ENCODE measurements at regions not wholly inside any gene's neighbourhood (a gene's known extent, or its start where the extent isn't known, plus 50 kb on each side); places are given as distances from the start of the nearest gene placed in this dataset.

DNA sequence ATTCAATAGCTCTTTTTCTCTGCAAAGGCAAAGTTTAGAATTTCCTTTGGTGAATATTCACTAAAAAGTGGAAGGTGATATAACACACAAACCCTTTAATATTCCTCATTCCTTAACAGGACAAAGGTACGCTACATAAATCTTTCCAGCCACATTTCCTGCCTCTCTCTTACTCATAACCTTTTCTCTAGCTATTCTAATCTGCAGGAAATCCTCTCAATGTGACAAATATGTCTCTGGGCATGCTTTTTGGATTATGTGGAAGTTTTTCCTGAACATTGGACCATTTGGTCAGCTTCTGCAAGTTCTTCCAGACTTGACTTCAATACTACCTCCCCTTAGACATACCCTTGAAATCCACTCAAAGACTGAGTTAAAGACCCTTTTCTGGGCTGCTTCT lies 186.3 kb upstream of the TUSC1 start:
- Histone ChIP-seq H2BK12ac (ENCODE audit: low read length) (no peak overlapping the region), H4K91ac (ENCODE audit: low read depth, low read length, poor library complexity) (no peak overlapping the region), H2BK5ac (ENCODE audit: low read length) (no peak overlapping the region), H3K36me3 (replicated peaks in 1 of 2; ENCODE audit: control insufficient read depth in 2 of 2, insufficient read depth in 2 of 2, low read length in 2 of 2) (no peaks in the 10 kb centered on the region), H3K27ac (replicated peaks; ENCODE audit: low read length) (no peak overlapping the region), H2AFZ (ENCODE audit: low read length) (no peak overlapping the region), H2AK5ac (ENCODE audit: low read depth, low read length) (no peak overlapping the region), H3K14ac (ENCODE audit: low read length) (no peak overlapping the region), H4K8ac (ENCODE audit: low read depth, low read length) (no peak overlapping the region), H3K9ac (ENCODE audit: low read depth, low read length, poor library complexity) (no peak overlapping the region), H2BK120ac (ENCODE audit: low read depth, low read length) (no peak overlapping the region), H3K4me2 (ENCODE audit: insufficient read depth, low read length, poor library complexity, severe bottlenecking) (no peak overlapping the region), H3K4me3 (ENCODE audit: low read length in 2 of 2) (no peak overlapping the region), H3K18ac (ENCODE audit: low read length) (no peak overlapping the region), H2BK15ac (ENCODE audit: low read length) (no peak overlapping the region), H3K27me3 (ENCODE audit: control insufficient read depth in 3 of 3, insufficient read depth in 3 of 3, low read depth in 1 of 3, low read length in 3 of 3) (no peaks in the 10 kb centered on the region), H3K4me1 (ENCODE audit: control insufficient read depth in 2 of 2, insufficient read depth in 1 of 2, low read depth in 1 of 2, low read length in 2 of 2) (no peaks in the 10 kb centered on the region), H3K79me1 (ENCODE audit: low read depth, low read length) (no peaks in the 10 kb centered on the region), H3K9me3 (replicated peaks in 1 of 2; ENCODE audit: control insufficient read depth in 2 of 2, insufficient read depth in 1 of 2, low read depth in 1 of 2, low read length in 2 of 2) (no peaks in the 10 kb centered on the region), H3K4ac (ENCODE audit: low read length) (no peak overlapping the region), H3K23ac (ENCODE audit: low read depth, low read length, poor library complexity) (no peak overlapping the region)
- no peak for DNase-seq (ENCODE audit: low spot score)
- no CpG with 5 or more reads among the region's 1 CpG for WGBS, 2 donors (ENCODE audit: extremely low coverage in 2 of 2, insufficient read length in 2 of 2, insufficient replicate concordance in 1 of 2)

DNA sequence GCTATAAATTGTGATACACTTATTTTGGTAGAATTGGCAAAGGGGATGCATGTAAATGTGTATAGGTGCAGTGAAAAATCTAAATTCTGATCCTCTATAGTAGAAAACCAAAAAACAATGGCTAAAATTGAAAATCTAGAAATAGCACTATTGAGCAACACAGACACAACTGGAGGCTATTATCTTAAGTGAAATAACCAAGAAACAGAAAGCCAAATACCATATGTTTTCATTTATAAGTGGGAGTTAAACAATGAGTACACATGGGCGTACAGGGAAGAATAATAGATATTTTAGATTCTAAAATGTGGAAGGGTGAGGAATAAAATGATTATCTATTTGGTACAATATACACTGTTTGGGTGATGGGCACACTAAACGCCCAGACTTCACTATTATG lies 183.2 kb upstream of the TUSC1 start:
- WGBS, 2 donors (ENCODE audit: extremely low coverage in 2 of 2, insufficient read length in 2 of 2, insufficient replicate concordance in 1 of 2): no CpG with 5 or more reads among the region's 2 CpGs

GRCh38 chr9:25857147-25857546 lies 178.9 kb upstream of the TUSC1 start:
- no peak overlapping the region for H3K9ac ChIP-seq (ENCODE audit: low read depth, low read length, poor library complexity)
- no peak overlapping the region for H3K23ac ChIP-seq (ENCODE audit: low read depth, low read length, poor library complexity)
- no CpG with 5 or more reads among the region's 1 CpG for WGBS, 2 donors (ENCODE audit: extremely low coverage in 2 of 2, insufficient read length in 2 of 2, insufficient replicate concordance in 1 of 2)
- H3K4me1 ChIP-seq (ENCODE audit: control insufficient read depth in 2 of 2, insufficient read depth in 1 of 2, low read depth in 1 of 2, low read length in 2 of 2): no peaks in the 10 kb centered on the region
- no peaks in the 10 kb centered on the region for H3K9me3 ChIP-seq (replicated peaks in 1 of 2; ENCODE audit: control insufficient read depth in 2 of 2, insufficient read depth in 1 of 2, low read depth in 1 of 2, low read length in 2 of 2)
- H3K79me1 ChIP-seq (ENCODE audit: low read depth, low read length): no peaks in the 10 kb centered on the region
- H3K18ac ChIP-seq (ENCODE audit: low read length): no peak overlapping the region
- H2AFZ ChIP-seq (ENCODE audit: low read length): no peak overlapping the region
- no peak overlapping the region for H4K91ac ChIP-seq (ENCODE audit: low read depth, low read length, poor library complexity)
- no peak overlapping the region for H2BK12ac ChIP-seq (ENCODE audit: low read length)
- H3K4ac ChIP-seq (ENCODE audit: low read length): no peak overlapping the region
- no peaks in the 10 kb centered on the region for H3K36me3 ChIP-seq (replicated peaks in 1 of 2; ENCODE audit: control insufficient read depth in 2 of 2, insufficient read depth in 2 of 2, low read length in 2 of 2)
- no peak overlapping the region for H4K8ac ChIP-seq (ENCODE audit: low read depth, low read length)
- H2BK120ac ChIP-seq (ENCODE audit: low read depth, low read length): no peak overlapping the region
- H3K4me3 ChIP-seq (ENCODE audit: low read length in 2 of 2): no peak overlapping the region
- DNase-seq (ENCODE audit: low spot score): no peak
- no peak overlapping the region for H2BK15ac ChIP-seq (ENCODE audit: low read length)
- H2BK5ac ChIP-seq (ENCODE audit: low read length): no peak overlapping the region
- H3K27ac ChIP-seq (replicated peaks; ENCODE audit: low read length): no peak overlapping the region
- no peak overlapping the region for H2AK5ac ChIP-seq (ENCODE audit: low read depth, low read length)
- no peak overlapping the region for H3K14ac ChIP-seq (ENCODE audit: low read length)
- H3K27me3 ChIP-seq (ENCODE audit: control insufficient read depth in 3 of 3, insufficient read depth in 3 of 3, low read depth in 1 of 3, low read length in 3 of 3): no peaks in the 10 kb centered on the region
- no peak overlapping the region for H3K4me2 ChIP-seq (ENCODE audit: insufficient read depth, low read length, poor library complexity, severe bottlenecking)

More for the DNA sequence above, 183.2 kb upstream of the TUSC1 start:
- Histone ChIP-seq H3K36me3 (replicated peaks in 1 of 2; ENCODE audit: control insufficient read depth in 2 of 2, insufficient read depth in 2 of 2, low read length in 2 of 2) (no peaks in the 10 kb centered on the region), H3K14ac (ENCODE audit: low read length) (no peak overlapping the region), H3K27ac (replicated peaks; ENCODE audit: low read length) (no peak overlapping the region), H3K4me1 (ENCODE audit: control insufficient read depth in 2 of 2, insufficient read depth in 1 of 2, low read depth in 1 of 2, low read length in 2 of 2) (no peaks in the 10 kb centered on the region), H2BK12ac (ENCODE audit: low read length) (no peak overlapping the region), H3K9me3 (replicated peaks in 1 of 2; ENCODE audit: control insufficient read depth in 2 of 2, insufficient read depth in 1 of 2, low read depth in 1 of 2, low read length in 2 of 2) (no peaks in the 10 kb centered on the region), H4K8ac (ENCODE audit: low read depth, low read length) (no peak overlapping the region), H4K91ac (ENCODE audit: low read depth, low read length, poor library complexity) (no peak overlapping the region), H3K4me3 (ENCODE audit: low read length in 2 of 2) (no peak overlapping the region), H3K4me2 (ENCODE audit: insufficient read depth, low read length, poor library complexity, severe bottlenecking) (no peak overlapping the region), H3K23ac (ENCODE audit: low read depth, low read length, poor library complexity) (no peak overlapping the region), H3K18ac (ENCODE audit: low read length) (no peak overlapping the region), H3K79me1 (ENCODE audit: low read depth, low read length) (no peaks in the 10 kb centered on the region), H2AFZ (ENCODE audit: low read length) (no peak overlapping the region), H2BK5ac (ENCODE audit: low read length) (no peak overlapping the region), H3K27me3 (ENCODE audit: control insufficient read depth in 3 of 3, insufficient read depth in 3 of 3, low read depth in 1 of 3, low read length in 3 of 3) (no peaks in the 10 kb centered on the region), H2BK120ac (ENCODE audit: low read depth, low read length) (no peak overlapping the region), H2AK5ac (ENCODE audit: low read depth, low read length) (no peak overlapping the region), H2BK15ac (ENCODE audit: low read length) (no peak overlapping the region), H3K9ac (ENCODE audit: low read depth, low read length, poor library complexity) (no peak overlapping the region), H3K4ac (ENCODE audit: low read length) (no peak overlapping the region)
- no peak for DNase-seq (ENCODE audit: low spot score)

GRCh38 chr9:25850803-25851202 lies 172.6 kb upstream of the TUSC1 start:
- H2BK12ac ChIP-seq (ENCODE audit: low read length): no peak overlapping the region
- H3K4me2 ChIP-seq (ENCODE audit: insufficient read depth, low read length, poor library complexity, severe bottlenecking): no peak overlapping the region
- no peak overlapping the region for H2BK5ac ChIP-seq (ENCODE audit: low read length)
- H4K8ac ChIP-seq (ENCODE audit: low read depth, low read length): no peak overlapping the region
- no peak overlapping the region for H3K18ac ChIP-seq (ENCODE audit: low read length)
- H3K14ac ChIP-seq (ENCODE audit: low read length): no peak overlapping the region
- H3K4ac ChIP-seq (ENCODE audit: low read length): no peak overlapping the region
- H3K9me3 ChIP-seq (replicated peaks in 1 of 2; ENCODE audit: control insufficient read depth in 2 of 2, insufficient read depth in 1 of 2, low read depth in 1 of 2, low read length in 2 of 2): peaks cover 2 to 3% of the 10 kb centered on the region in 2 donors
- H3K9ac ChIP-seq (ENCODE audit: low read depth, low read length, poor library complexity): no peak overlapping the region
- H4K91ac ChIP-seq (ENCODE audit: low read depth, low read length, poor library complexity): no peak overlapping the region
- 100% methylated on average over 1 of the region's 2 CpGs; no CpG with 5 or more reads in 1 of the 2 donors for WGBS, 2 donors (ENCODE audit: extremely low coverage in 2 of 2, insufficient read length in 2 of 2, insufficient replicate concordance in 1 of 2)
- H3K27me3 ChIP-seq (ENCODE audit: control insufficient read depth in 3 of 3, insufficient read depth in 3 of 3, low read depth in 1 of 3, low read length in 3 of 3): no peaks in the 10 kb centered on the region
- H3K36me3 ChIP-seq (replicated peaks in 1 of 2; ENCODE audit: control insufficient read depth in 2 of 2, insufficient read depth in 2 of 2, low read length in 2 of 2): no peaks in the 10 kb centered on the region
- H2BK120ac ChIP-seq (ENCODE audit: low read depth, low read length): no peak overlapping the region
- no peak overlapping the region for H3K4me3 ChIP-seq (ENCODE audit: low read length in 2 of 2)
- no peak overlapping the region for H3K27ac ChIP-seq (replicated peaks; ENCODE audit: low read length)
- no peaks in the 10 kb centered on the region for H3K4me1 ChIP-seq (ENCODE audit: control insufficient read depth in 2 of 2, insufficient read depth in 1 of 2, low read depth in 1 of 2, low read length in 2 of 2)
- no peak for DNase-seq (ENCODE audit: low spot score)
- H3K79me1 ChIP-seq (ENCODE audit: low read depth, low read length): no peaks in the 10 kb centered on the region
- H2BK15ac ChIP-seq (ENCODE audit: low read length): no peak overlapping the region
- H2AK5ac ChIP-seq (ENCODE audit: low read depth, low read length): no peak overlapping the region
- no peak overlapping the region for H3K23ac ChIP-seq (ENCODE audit: low read depth, low read length, poor library complexity)
- H2AFZ ChIP-seq (ENCODE audit: low read length): no peak overlapping the region

All from neuronal stem cell (in vitro differentiated cells).